Pancreas (tissue), 10 donors: ENCODE measurements at regions not wholly inside any gene's neighbourhood (a gene's known extent, or its start where the extent isn't known, plus 50 kb on each side); places are given as distances from the start of the nearest gene placed in this dataset.

Experiments
- ATAC-seq, 4 donors: fragments of 200-7000 bp; cut with Tn5 transposase; one replicate each; pipeline versions ENCODE4 v1.8.0 to v1.9.1; 2020; ENCODE audit warnings: mild to moderate bottlenecking in 4 of 4, moderate library complexity in 4 of 4
- DNase-seq, 6 donors: peaks; one replicate each; pipeline ENCODE4 v3.0.0-alpha.2; 2020
- FAIRE-seq: peaks from 2 replicates; lab custom pipeline; 2012; peaks lifted over from hg19 to GRCh38; lab: Jason Lieb, UNC
- H3K27ac ChIP-seq, 4 donors: fragments of 200-600 bp; sonication (generic); 1 replicate in 3 of 4; 2 replicates in 1 of 4; pipeline versions ENCODE4 v1.5.0 to v1.8.0; 2020
- H3K27me3 ChIP-seq, 4 donors: fragments of 200-600 bp; one replicate each; pipeline ENCODE4 v1.8.0; 2021
- H3K36me3 ChIP-seq, 3 donors: fragments of 200-600 bp; sonication (generic) in 1 of 3; one replicate each; pipeline versions ENCODE4 v1.5.0 to v1.8.0; 2020 to 2021
- H3K4me1 ChIP-seq, 3 donors: fragments of 200-600 bp; one replicate each; pipeline ENCODE4 v1.8.0; 2021
- H3K4me3 ChIP-seq, 4 donors: fragments of 200-600 bp; sonication (generic) in 2 of 4; one replicate each; pipeline versions ENCODE4 v1.5.0 to v1.8.0; 2020 to 2021
- H3K9me3 ChIP-seq, 4 donors: fragments of 200-600 bp; one replicate each; pipeline ENCODE4 v1.8.0; 2021
- CTCF ChIP-seq, 4 donors: fragments of 200-600 bp; sonication (generic) in 3 of 4; IDR thresholded peaks; one replicate each; pipeline versions ENCODE4 v1.5.0 to v1.8.0; 2021; ENCODE audit warnings: antibody characterized with exemption in 4 of 4
- WGBS, 2 donors: extraction: QIAGEN DNeasy Blood & Tissue Kit; methylation state at CpG; one replicate each; pipeline ENCODE4 v1.1.7; 2013; 5-methylcytosine and 5-hydroxymethylcytosine counted together
- intact Hi-C, 3 donors: fragments of 100-400 bp; cut with DNase I; formaldehyde crosslinking; loops; one replicate each; pipeline versions ENCODE4 v1.11.1 to v1.14.2; 2022
- donor health status: healthy with polysubstance abuse.
- donor health status: DM: no; HTN: no; CAD: no; lungs with moderate emphysema.
- donor health status: DM: no; HTN: no; CAD: no.
- donor health status: control.
- donor health status: control.
- donor health status: Bipolar disorder and iron deficiency.
- donor health status: DM: yes; HTN: yes; CAD: no.
- donor health status: DM: no; HTN: no; CAD: no.
- donor health status: DM: no; HTN: no; CAD: no.
- donor health status: DM: yes; HTN: yes; CAD: no.

- intact Hi-C loops, result no loop called here
- no peak for FAIRE-seq
Measured at GRCh38 chr17:79210638-79211037, 136.0 kb downstream of the ENGASE start.

GRCh38 chr17:79207960-79208359, 133.3 kb downstream of the ENGASE start:
- ATAC-seq, result no peak

More at GRCh38 chr17:79210638-79211037, 136.0 kb downstream of the ENGASE start:
- H3K4me1 ChIP-seq, result no peaks in the 10 kb centered on the region
- ATAC-seq, result no peak
- TF ChIP-seq CTCF (IDR thresholded peaks at IDR 0.05), result no peak
- no peak for DNase-seq
- no peak overlapping the region for H3K27ac ChIP-seq
- WGBS, 2 donors, result 47 to 57% methylated on average over 10 of the region's 10 CpGs
- no peaks in the 10 kb centered on the region for H3K9me3 ChIP-seq
- H3K4me3 ChIP-seq, result no peak overlapping the region
- H3K36me3 ChIP-seq, result no peaks in the 10 kb centered on the region
- peaks cover 0 to 12% (median 0%) of the 10 kb centered on the region in 4 donors for H3K27me3 ChIP-seq

GRCh38 chr17:79205688-79206205, 131.1 kb downstream of the ENGASE start:
- Histone ChIP-seq H3K9me3 (no peaks in the 10 kb centered on the region), H3K4me3 (no peak overlapping the region), H3K27me3 (peaks cover 0 to 2% (median 0%) of the 10 kb centered on the region in 4 donors), H3K36me3 (no peaks in the 10 kb centered on the region), H3K27ac (no peak overlapping the region), H3K4me1 (no peaks in the 10 kb centered on the region)
- 45 to 51% methylated on average over 6 of the region's 6 CpGs for WGBS, 2 donors
- no peak for TF ChIP-seq CTCF (IDR thresholded peaks at IDR 0.05)
- intact Hi-C loops, result no loop called here
- FAIRE-seq (no peak), ATAC-seq (no peak), DNase-seq (no peak)

More at GRCh38 chr17:79207960-79208359, 133.3 kb downstream of the ENGASE start:
- no peak overlapping the region for H3K4me3 ChIP-seq
- H3K27me3 ChIP-seq, result peaks cover 0 to 12% (median 0%) of the 10 kb centered on the region in 4 donors
- H3K27ac ChIP-seq, result no peak overlapping the region
- no peaks in the 10 kb centered on the region for H3K4me1 ChIP-seq
- DNase-seq, result no peak
- WGBS, 2 donors, result 44 to 50% methylated on average over 13 of the region's 13 CpGs
- FAIRE-seq, result no peak
- no peaks in the 10 kb centered on the region for H3K36me3 ChIP-seq
- intact Hi-C loops, result no loop called here
- H3K9me3 ChIP-seq, result no peaks in the 10 kb centered on the region
- TF ChIP-seq CTCF (IDR thresholded peaks at IDR 0.05), result no peak

- no peak overlapping the region for H3K4me3 ChIP-seq
- H3K27me3 ChIP-seq, result no peaks in the 10 kb centered on the region
- no peaks in the 10 kb centered on the region for H3K36me3 ChIP-seq
- 86 to 87% methylated on average over 20 of the region's 20 CpGs for WGBS, 2 donors
- ATAC-seq (no peak), DNase-seq (no peak), FAIRE-seq (no peak)
- no peaks in the 10 kb centered on the region for H3K9me3 ChIP-seq
- intact Hi-C loops, result no loop called here
- no peaks in the 10 kb centered on the region for H3K4me1 ChIP-seq
- H3K27ac ChIP-seq, result no peak overlapping the region
- TF ChIP-seq CTCF (IDR thresholded peaks at IDR 0.05), result no peak
Measured at GRCh38 chr17:79204261-79204660, 129.6 kb downstream of the ENGASE start.

GRCh38 chr17:79203657-79204056, 129.0 kb downstream of the ENGASE start:
- no peak overlapping the region for H3K27ac ChIP-seq
- no peaks in the 10 kb centered on the region for H3K9me3 ChIP-seq
- WGBS, 2 donors, result 56 to 64% methylated on average over 5 of the region's 5 CpGs
- FAIRE-seq (no peak), ATAC-seq (no peak), DNase-seq (no peak)
- H3K36me3 ChIP-seq, result no peaks in the 10 kb centered on the region
- no peaks in the 10 kb centered on the region for H3K4me1 ChIP-seq
- intact Hi-C loops, result no loop called here
- H3K4me3 ChIP-seq, result no peak overlapping the region
- no peak for TF ChIP-seq CTCF (IDR thresholded peaks at IDR 0.05)
- H3K27me3 ChIP-seq, result no peaks in the 10 kb centered on the region
